LNCAP (cell line): ENCODE measurements at regions not wholly inside any gene's neighbourhood (a gene's known extent, or its start where the extent isn't known, plus 50 kb on each side); places are given as distances from the start of the nearest gene placed in this dataset.

Experiments
- CTCF ChIP-seq: fragments of 450-650 bp; IDR thresholded peaks from 2 replicates; pipeline ENCODE4 v1.5.1; 2017; ENCODE audit warnings: mild to moderate bottlenecking

DNA sequence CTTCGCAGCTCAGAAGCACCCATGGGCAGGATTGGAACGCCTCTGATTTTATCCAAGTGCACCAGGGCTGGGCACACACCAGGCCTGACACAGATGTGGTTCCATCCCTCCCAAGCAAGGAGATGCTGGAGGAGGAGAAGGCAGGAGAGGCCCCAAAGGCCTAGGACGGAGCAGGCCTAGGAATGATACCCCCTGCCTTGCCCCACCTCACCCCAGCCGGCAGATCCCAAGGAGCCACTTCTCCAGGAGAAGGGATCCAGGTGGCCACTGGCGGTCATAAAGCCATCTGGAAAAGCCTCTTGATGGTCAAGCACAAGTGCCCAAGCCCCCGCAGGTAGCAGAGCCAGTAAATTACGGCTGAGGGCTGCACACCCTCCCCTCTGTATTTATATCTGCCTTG is 211.8 kb downstream of the TBC1D2B start:
- TF ChIP-seq CTCF = no peak

GRCh38 chr15:77865106-77865610 is 212.4 kb downstream of the TBC1D2B start:
- TF ChIP-seq CTCF = no peak

DNA sequence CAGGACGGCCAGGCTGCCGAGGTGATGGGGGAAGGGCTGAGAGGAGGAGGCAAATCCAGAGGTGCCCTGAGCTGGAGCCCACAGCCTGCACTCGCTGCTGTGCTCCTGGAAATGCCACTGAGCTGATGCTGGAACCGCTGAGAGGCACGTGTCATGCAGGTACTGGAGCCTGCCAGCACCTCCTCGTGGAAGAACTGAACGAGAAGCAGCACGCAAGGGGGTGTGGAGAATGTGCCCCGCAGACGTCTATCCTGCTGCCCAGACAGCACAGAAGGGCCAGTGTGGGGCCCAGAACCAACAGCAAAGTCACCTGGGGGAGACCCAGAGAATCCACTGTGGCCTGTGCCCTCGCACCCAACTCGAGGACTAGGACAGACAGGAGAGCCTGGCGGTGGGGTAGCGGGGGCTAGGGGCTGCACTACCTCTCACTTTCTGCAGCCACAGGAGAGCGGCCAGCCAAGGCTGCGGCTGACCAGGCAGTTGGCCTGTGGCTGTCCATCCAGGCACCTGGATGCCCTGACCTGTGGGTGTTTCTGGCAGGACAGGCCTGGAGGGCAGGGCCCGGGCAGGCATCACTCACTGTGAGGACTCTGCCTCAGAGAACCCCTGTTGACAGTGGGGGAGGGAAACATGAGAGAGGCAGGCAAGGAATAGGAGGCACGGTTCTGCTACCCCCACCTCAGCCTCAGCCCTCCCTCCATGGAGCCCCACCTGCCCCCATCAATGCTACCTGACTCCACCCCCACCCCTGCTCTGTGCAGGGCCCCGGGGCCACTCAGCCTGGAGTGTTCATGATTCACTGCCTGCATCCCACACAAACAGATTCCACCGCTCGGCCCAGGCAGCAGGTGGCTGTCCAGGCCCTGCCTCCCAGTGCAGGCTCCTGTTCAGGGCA is 213.1 kb downstream of the TBC1D2B start:
- no peak for TF ChIP-seq CTCF

DNA sequence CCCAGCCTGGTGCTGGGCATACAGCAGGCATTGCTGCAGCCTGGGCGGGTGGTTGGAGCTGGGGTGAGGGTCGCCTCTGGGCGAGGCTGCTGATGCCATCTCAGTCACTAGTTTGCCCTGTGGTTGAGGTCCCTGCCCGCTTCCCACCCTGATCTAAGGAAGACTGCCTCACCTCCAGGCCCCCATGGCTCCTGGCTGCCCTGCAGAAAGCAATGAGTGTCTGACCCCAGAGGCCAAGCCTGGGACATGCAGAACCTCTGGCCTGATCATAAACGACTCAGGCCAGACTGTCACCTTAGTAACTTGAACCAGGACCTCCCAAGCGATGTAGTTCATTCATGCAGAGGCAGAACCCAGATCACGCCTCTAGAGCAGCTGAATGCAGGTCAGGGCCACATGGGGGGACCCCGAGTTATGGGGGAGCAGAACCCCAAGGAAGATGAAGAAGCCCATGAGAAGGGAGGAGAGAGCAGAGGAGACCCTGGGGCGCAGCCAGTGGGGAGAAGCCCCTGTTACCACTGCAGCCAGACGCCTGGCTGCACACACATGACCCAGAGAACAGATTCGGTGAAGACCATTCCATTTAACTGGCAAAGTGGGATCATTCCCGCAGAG is 213.9 kb downstream of the TBC1D2B start:
- no peak for TF ChIP-seq CTCF

DNA sequence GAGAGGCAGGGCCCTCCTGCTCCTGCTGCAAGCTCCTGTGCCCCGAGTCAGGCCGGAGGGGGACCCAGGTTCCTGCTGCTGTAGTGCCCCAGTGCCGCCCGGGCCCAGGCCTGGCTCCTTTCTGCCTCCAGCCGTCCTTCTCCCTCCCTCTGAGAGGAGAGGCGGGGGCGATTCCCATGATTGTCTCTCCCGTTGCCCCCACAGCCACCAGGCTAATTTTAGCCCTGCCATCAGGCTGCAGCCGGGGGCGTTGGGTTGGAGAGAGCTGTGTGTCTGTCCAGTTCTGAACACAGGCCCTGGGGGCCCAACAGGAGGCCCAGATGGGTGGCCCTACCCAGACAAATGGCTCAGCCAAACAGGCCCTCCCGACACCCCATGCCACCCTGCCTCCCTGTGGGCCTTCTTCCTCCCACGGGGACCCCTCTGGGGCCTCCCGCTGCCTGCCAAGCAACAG is 214.8 kb downstream of the TBC1D2B start:
- TF ChIP-seq CTCF = no peak

GRCh38 chr15:77860071-77860691 is 217.3 kb downstream of the TBC1D2B start:
- TF ChIP-seq CTCF = no peak

GRCh38 chr15:77859491-77860060 is 217.9 kb downstream of the TBC1D2B start:
- no peak for TF ChIP-seq CTCF
